Progenitor cell of endocrine pancreas (in vitro differentiated cells): ENCODE measurements at regions not wholly inside any gene's neighbourhood (a gene's known extent, or its start where the extent isn't known, plus 50 kb on each side); places are given as distances from the start of the nearest gene placed in this dataset.
"Not testable (repeated sequence)": the region's sequence is repeated elsewhere in the genome, so short reads cannot be mapped to it uniquely, and the experiment has no call there.

Experiments used
- DNase-seq: peaks from one replicate; pipeline ENCODE4 v3.0.0; 2021; ENCODE audit warnings: low spot score; ENCODE audit not compliant: unreplicated experiment
- H3K27ac Mint-ChIP-seq: 2 replicates; pipeline ENCODE4 v1.8.0; 2021; ENCODE audit warnings: mild to moderate bottlenecking, moderate library complexity, mixed read lengths
- H3K27me3 Mint-ChIP-seq: 2 replicates; pipeline ENCODE4 v1.8.0; 2021; ENCODE audit warnings: mixed read lengths
- H3K36me3 Mint-ChIP-seq: 2 replicates; pipeline ENCODE4 v1.8.0; 2022; ENCODE audit warnings: mixed read lengths; ENCODE audit not compliant: insufficient read depth
- H3K4me1 Mint-ChIP-seq: 2 replicates; pipeline ENCODE4 v1.8.0; 2021; ENCODE audit warnings: low read depth, mixed read lengths
- H3K4me3 Mint-ChIP-seq: 2 replicates; pipeline ENCODE4 v1.8.0; 2021; ENCODE audit warnings: low read depth, mild to moderate bottlenecking, moderate library complexity, mixed read lengths
- H3K9me3 Mint-ChIP-seq: 2 replicates; pipeline ENCODE4 v1.8.0; 2021; ENCODE audit warnings: low read depth, mixed read lengths
- TF ChIP-seq, protein P1 (sequence below): fragments of 200-600 bp; sonication (generic); IDR thresholded peaks from one replicate; pipeline ENCODE4 v1.5.0; 2021; ENCODE audit warnings: antibody characterized with exemption, mild to moderate bottlenecking; ENCODE audit not compliant: unreplicated experiment

DNA sequence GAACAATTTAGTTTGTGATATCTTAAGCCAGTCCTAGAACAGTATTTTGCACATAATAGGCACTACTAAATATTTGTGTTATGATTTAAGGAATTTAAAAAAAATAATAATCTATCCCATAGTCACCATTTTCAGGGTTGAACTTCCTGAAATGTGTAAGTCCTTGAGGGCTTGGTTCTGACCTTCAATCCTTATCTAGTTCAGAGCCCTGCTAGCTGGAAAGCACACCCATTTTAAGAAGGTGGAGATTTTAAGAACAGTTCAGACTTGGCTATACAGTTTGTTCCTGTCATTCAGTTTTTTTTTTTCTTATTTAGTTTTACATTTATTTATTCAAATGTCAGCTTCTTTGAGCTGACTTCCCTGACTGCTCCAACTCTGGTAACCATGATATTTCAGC lies 183.4 kb upstream of the MAGI2 start:
- TF ChIP-seq, protein P1, sequence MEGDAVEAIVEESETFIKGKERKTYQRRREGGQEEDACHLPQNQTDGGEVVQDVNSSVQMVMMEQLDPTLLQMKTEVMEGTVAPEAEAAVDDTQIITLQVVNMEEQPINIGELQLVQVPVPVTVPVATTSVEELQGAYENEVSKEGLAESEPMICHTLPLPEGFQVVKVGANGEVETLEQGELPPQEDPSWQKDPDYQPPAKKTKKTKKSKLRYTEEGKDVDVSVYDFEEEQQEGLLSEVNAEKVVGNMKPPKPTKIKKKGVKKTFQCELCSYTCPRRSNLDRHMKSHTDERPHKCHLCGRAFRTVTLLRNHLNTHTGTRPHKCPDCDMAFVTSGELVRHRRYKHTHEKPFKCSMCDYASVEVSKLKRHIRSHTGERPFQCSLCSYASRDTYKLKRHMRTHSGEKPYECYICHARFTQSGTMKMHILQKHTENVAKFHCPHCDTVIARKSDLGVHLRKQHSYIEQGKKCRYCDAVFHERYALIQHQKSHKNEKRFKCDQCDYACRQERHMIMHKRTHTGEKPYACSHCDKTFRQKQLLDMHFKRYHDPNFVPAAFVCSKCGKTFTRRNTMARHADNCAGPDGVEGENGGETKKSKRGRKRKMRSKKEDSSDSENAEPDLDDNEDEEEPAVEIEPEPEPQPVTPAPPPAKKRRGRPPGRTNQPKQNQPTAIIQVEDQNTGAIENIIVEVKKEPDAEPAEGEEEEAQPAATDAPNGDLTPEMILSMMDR = no peak
- H3K4me3 Mint-ChIP-seq = no peak overlapping the region
- DNase-seq = no peak
- H3K9me3 Mint-ChIP-seq = no peaks in the 10 kb centered on the region
- H3K27ac Mint-ChIP-seq = no peak overlapping the region
- no peaks in the 10 kb centered on the region for H3K36me3 Mint-ChIP-seq
- H3K4me1 Mint-ChIP-seq = no peaks in the 10 kb centered on the region
- H3K27me3 Mint-ChIP-seq = no peaks in the 10 kb centered on the region

DNA sequence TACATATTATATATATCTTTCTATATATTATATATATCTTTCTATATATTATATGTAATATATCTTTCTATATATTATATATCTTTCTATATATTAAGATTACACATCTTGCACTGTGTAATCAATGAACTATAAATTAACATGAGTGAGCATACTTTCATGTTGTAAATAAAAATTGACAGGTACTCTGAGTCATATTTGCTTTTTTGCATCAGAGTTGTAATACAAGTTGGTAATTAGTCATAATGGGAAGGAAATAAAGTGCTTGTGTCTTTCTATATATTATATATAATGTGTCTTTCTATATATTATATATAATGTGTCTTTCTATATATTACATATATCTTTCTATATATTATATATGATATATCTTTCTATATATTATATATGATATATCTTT lies 172.5 kb upstream of the MAGI2 start:
- DNase-seq, H3K9me3 Mint-ChIP-seq, H3K4me1 Mint-ChIP-seq, H3K27me3 Mint-ChIP-seq, H3K4me3 Mint-ChIP-seq, H3K27ac Mint-ChIP-seq, H3K36me3 Mint-ChIP-seq: not testable (repeated sequence)

DNA sequence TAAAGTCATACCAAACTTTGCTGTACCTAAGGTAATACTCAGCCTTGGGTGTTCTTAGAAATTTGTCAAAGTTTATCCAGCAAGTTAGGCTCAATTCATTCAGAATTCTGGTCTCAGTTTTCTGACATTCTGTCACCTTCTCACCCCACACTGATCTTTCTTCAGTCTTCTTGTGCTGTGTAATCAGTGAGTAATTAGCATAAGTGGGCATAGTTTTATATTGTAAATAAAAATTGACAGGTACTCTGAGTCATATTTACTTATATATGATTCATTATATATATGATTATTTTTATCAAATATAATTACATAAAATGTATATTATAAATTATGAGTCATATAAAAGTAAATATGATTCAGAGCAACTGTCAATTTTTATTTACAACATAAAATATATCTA lies 170.9 kb upstream of the MAGI2 start:
- H3K4me1 Mint-ChIP-seq = peaks cover 7% of the 10 kb centered on the region
- H3K36me3 Mint-ChIP-seq = no peaks in the 10 kb centered on the region
- H3K9me3 Mint-ChIP-seq = no peaks in the 10 kb centered on the region
- H3K4me3 Mint-ChIP-seq = no peak overlapping the region
- no peaks in the 10 kb centered on the region for H3K27me3 Mint-ChIP-seq
- DNase-seq = no peak
- TF ChIP-seq, protein P1 = no peak
- no peak overlapping the region for H3K27ac Mint-ChIP-seq

GRCh38 chr7:79622781-79623180 lies 169.3 kb upstream of the MAGI2 start:
- Mint-ChIP-seq H3K4me1 (peaks cover 7% of the 10 kb centered on the region), H3K9me3 (no peaks in the 10 kb centered on the region), H3K4me3 (no peak overlapping the region), H3K27me3 (no peaks in the 10 kb centered on the region), H3K27ac (no peak overlapping the region), H3K36me3 (no peaks in the 10 kb centered on the region)
- TF ChIP-seq, protein P1 = no peak
- no peak for DNase-seq

GRCh38 chr7:79620291-79620690 lies 166.8 kb upstream of the MAGI2 start:
- DNase-seq = no peak
- TF ChIP-seq, protein P1 = no peak
- H3K36me3 Mint-ChIP-seq = no peaks in the 10 kb centered on the region
- no peak overlapping the region for H3K4me3 Mint-ChIP-seq
- H3K9me3 Mint-ChIP-seq = peaks cover 4% of the 10 kb centered on the region
- no peaks in the 10 kb centered on the region for H3K27me3 Mint-ChIP-seq
- no peak overlapping the region for H3K27ac Mint-ChIP-seq
- H3K4me1 Mint-ChIP-seq = peaks cover 7% of the 10 kb centered on the region

GRCh38 chr7:79619216-79619615 lies 165.7 kb upstream of the MAGI2 start:
- Mint-ChIP-seq H3K9me3 (peaks cover 4% of the 10 kb centered on the region), H3K27me3 (no peaks in the 10 kb centered on the region), H3K27ac (no peak overlapping the region), H3K4me1 (peaks cover 7% of the 10 kb centered on the region), H3K4me3 (no peak overlapping the region), H3K36me3 (no peaks in the 10 kb centered on the region)
- TF ChIP-seq, protein P1 = no peak
- DNase-seq = no peak
